IMR-90 (cell line): ENCODE measurements at regions not wholly inside any gene's neighbourhood (a gene's known extent, or its start where the extent isn't known, plus 50 kb on each side); places are given as distances from the start of the nearest gene placed in this dataset.

Experiments used
- ATAC-seq: fragments of 200-7000 bp; cut with Tn5 transposase; 2 replicates; pipeline ENCODE4 v1.9.1; 2020; ENCODE audit warnings: low read depth, mild to moderate bottlenecking, moderate library complexity
- BruUV-seq: library from RNA; stranded (reverse); fragments of 400-500 nt; replicated peaks from 2 replicates; lab custom pipeline; 2021; lab: Mats Ljungman, UMichigan
- CTCF ChIA-PET: fragments of 300-600 bp; formaldehyde crosslinking; extraction: SDS; loops from one replicate; lab custom pipeline; 2021; ENCODE audit warnings: antibody characterized with exemption; lab: Yijun Ruan, JAX
- POLR2A ChIA-PET: fragments of 300-600 bp; sonication (Branson Sonifier 250); formaldehyde crosslinking; loops from one replicate; lab custom pipeline; 2022; ENCODE audit warnings: antibody characterized with exemption; ENCODE audit not compliant: unreplicated experiment; lab: Charles Lee
- DNase-seq: peaks from one replicate; pipeline ENCODE4 v3.0.0; 2013
- H2AFZ ChIP-seq: replicated peaks from 2 replicates; pipeline ENCODE3; 2013; ENCODE audit warnings: low read length, mild to moderate bottlenecking; ENCODE audit not compliant: poor library complexity
- H2AK5ac ChIP-seq: 2 replicates; pipeline ENCODE4 v1.6.1; 2013; ENCODE audit warnings: low read depth, low read length, inconsistent platforms
- H2AK9ac ChIP-seq: replicated peaks from 2 replicates; pipeline ENCODE3; 2013; ENCODE audit warnings: mild to moderate bottlenecking, low read depth, low read length, moderate library complexity; ENCODE audit not compliant: poor library complexity
- H2BK120ac ChIP-seq: 2 replicates; pipeline ENCODE4 v1.6.1; 2013; ENCODE audit warnings: low read depth, low read length, inconsistent platforms
- H2BK15ac ChIP-seq: 3 replicates; pipeline ENCODE4 v1.6.1; 2013; ENCODE audit warnings: low read depth, low read length, inconsistent platforms
- H2BK20ac ChIP-seq: 2 replicates; pipeline ENCODE4 v1.6.1; 2013; ENCODE audit warnings: low read depth, mild to moderate bottlenecking, inconsistent platforms, low read length, moderate library complexity
- H2BK5ac ChIP-seq: 2 replicates; pipeline ENCODE4 v1.6.1; 2013; ENCODE audit warnings: mild to moderate bottlenecking, low read depth, low read length, inconsistent platforms; ENCODE audit not compliant: poor library complexity, severe bottlenecking
- H3K14ac ChIP-seq: replicated peaks from 2 replicates; pipeline ENCODE4 v1.6.1; 2013; ENCODE audit warnings: low read depth, low read length, inconsistent platforms
- H3K18ac ChIP-seq: 2 replicates; pipeline ENCODE4 v1.6.1; 2013; ENCODE audit warnings: low read depth, low read length, control low read depth
- H3K23ac ChIP-seq: 2 replicates; pipeline ENCODE4 v1.6.1; 2013; ENCODE audit warnings: low read depth, low read length, inconsistent platforms
- H3K27ac ChIP-seq: 2 replicates; pipeline ENCODE4 v1.5.1; 2013; ENCODE audit warnings: mild to moderate bottlenecking, control low read depth, low read length; ENCODE audit not compliant: insufficient read depth
- H3K27me3 ChIP-seq: 2 replicates; pipeline ENCODE4 v1.6.1; 2013; ENCODE audit warnings: low read length; ENCODE audit not compliant: control insufficient read depth, insufficient read depth
- H3K36me3 ChIP-seq: 2 replicates; pipeline ENCODE4 v1.6.1; 2013; ENCODE audit warnings: low read length, mixed read lengths; ENCODE audit not compliant: control insufficient read depth, insufficient read depth
- H3K4ac ChIP-seq: 2 replicates; pipeline ENCODE4 v1.6.1; 2013; ENCODE audit warnings: low read depth, low read length, inconsistent platforms
- H3K4me1 ChIP-seq: 2 replicates; pipeline ENCODE4 v1.6.1; 2013; ENCODE audit warnings: low read length, mixed read lengths; ENCODE audit not compliant: control insufficient read depth, insufficient read depth
- H3K4me2 ChIP-seq: 2 replicates; pipeline ENCODE4 v1.6.1; 2013; ENCODE audit warnings: low read depth, mild to moderate bottlenecking, control low read depth, low read length, moderate library complexity
- H3K4me3 ChIP-seq: 2 replicates; pipeline ENCODE4 v1.5.1; 2013; ENCODE audit warnings: low read depth, mild to moderate bottlenecking, control low read depth, low read length, moderate library complexity; ENCODE audit not compliant: insufficient read depth
- H3K56ac ChIP-seq: 2 replicates; pipeline ENCODE4 v1.6.1; 2013; ENCODE audit warnings: low read length, inconsistent platforms; ENCODE audit not compliant: insufficient read depth; ENCODE audit errors: extremely low read depth
- H3K79me1 ChIP-seq, 2 experiments: 2 replicates each; pipeline ENCODE4 v1.6.1; 2013; ENCODE audit warnings: low read length in 2 of 2, inconsistent platforms in 1 of 2, low read depth in 1 of 2
- H3K9ac ChIP-seq: 2 replicates; pipeline ENCODE4 v1.6.1; 2013; ENCODE audit warnings: low read depth, low read length, control low read depth
- H3K9me1 ChIP-seq: 2 replicates; pipeline ENCODE4 v1.6.1; 2013; ENCODE audit warnings: low read length, inconsistent platforms; ENCODE audit not compliant: insufficient read depth
- H3K9me3 ChIP-seq: 2 replicates; pipeline ENCODE4 v1.6.1; 2013; ENCODE audit warnings: low read length; ENCODE audit not compliant: control insufficient read depth, insufficient read depth
- H4K20me1 ChIP-seq: 2 replicates; pipeline ENCODE4 v1.6.1; 2013; ENCODE audit warnings: low read length, inconsistent platforms; ENCODE audit not compliant: insufficient read depth
- H4K5ac ChIP-seq: 2 replicates; pipeline ENCODE4 v1.6.1; 2013; ENCODE audit warnings: mild to moderate bottlenecking, low read depth, low read length, control low read depth
- H4K8ac ChIP-seq, 2 experiments: 2 replicates each; pipeline ENCODE4 v1.6.1; 2013; ENCODE audit warnings: low read depth in 2 of 2, low read length in 2 of 2, control low read depth in 1 of 2, inconsistent platforms in 1 of 2
- H4K91ac ChIP-seq: 2 replicates; pipeline ENCODE4 v1.6.1; 2013; ENCODE audit warnings: low read depth, low read length, inconsistent platforms; ENCODE audit not compliant: insufficient read depth
- CHD1 ChIP-seq: IDR thresholded peaks from 2 replicates; pipeline ENCODE4 v1.6.1; 2012; ENCODE audit warnings: low read depth, low read length, improper control_type of control experiment
- MAFK ChIP-seq: IDR thresholded peaks from 2 replicates; pipeline ENCODE4 v1.6.1; 2012; ENCODE audit warnings: low read depth, low read length, improper control_type of control experiment
- NFE2L2 ChIP-seq: fragments of 150-350 bp; IDR thresholded peaks from 2 replicates; pipeline ENCODE4 v1.6.1; 2016; ENCODE audit warnings: low read depth, mild to moderate bottlenecking, low read length
- RFX5 ChIP-seq: IDR thresholded peaks from 2 replicates; pipeline ENCODE4 v1.8.0; 2012; ENCODE audit warnings: low read depth, mild to moderate bottlenecking, low read length, moderate library complexity
- USF2 ChIP-seq: fragments of 150-350 bp; IDR thresholded peaks from 2 replicates; pipeline ENCODE4 v1.6.1; 2017; ENCODE audit warnings: mild to moderate bottlenecking, antibody characterized with exemption, low read length, low read depth
- whole genome bisulfite sequencing, 2 experiments: methylation state at CpG; one replicate each; pipeline versions ENCODE4 v1.1.5 to v1.1.7; 2013; ENCODE audit warnings: missing lambda C conversion rate in 2 of 2; ENCODE audit not compliant: insufficient read length in 1 of 2; ENCODE audit errors: extremely low coverage in 2 of 2; 5-methylcytosine and 5-hydroxymethylcytosine counted together
- dilution Hi-C: fragments of 300-500 bp; cut with HindIII; formaldehyde crosslinking; loops from one replicate; pipeline ENCODE4 v1.14.3; 2018; ENCODE audit warnings: low sequenced_read_pairs; ENCODE audit not compliant: unreplicated experiment
- in situ Hi-C: fragments of 300-500 bp; cut with MboI; formaldehyde crosslinking; loops from 3 replicates; pipeline ENCODE4 v1.14.3; 2019; ENCODE audit warnings: low sequenced_read_pairs, inconsistent platforms, mixed read lengths
- intact Hi-C: fragments of 100-400 bp; cut with micrococcal nuclease; formaldehyde crosslinking; loops from 2 replicates; pipeline ENCODE4 v1.10.0; 2022

- no peak overlapping the region for H3K27ac ChIP-seq
- intact Hi-C loops (no loop called here), in situ Hi-C loops (no loop called here), dilution Hi-C loops (no loop called here)
- ChIA-PET POLR2A (no interaction called here), CTCF (no interaction called here)
- no peak overlapping the region for H3K56ac ChIP-seq
- no peak overlapping the region for H2BK120ac ChIP-seq
- no peak overlapping the region for H2BK15ac ChIP-seq
- no peak overlapping the region for H3K9ac ChIP-seq
- H2AFZ ChIP-seq: no peak overlapping the region
- no peak overlapping the region for H2AK5ac ChIP-seq
- H2BK20ac ChIP-seq: no peak overlapping the region
- no peak overlapping the region for H2AK9ac ChIP-seq
- no peak overlapping the region for H3K4me3 ChIP-seq
- no peaks in the 10 kb centered on the region for H3K4me1 ChIP-seq
- BruUV-seq: no TSS peak
- no peak overlapping the region for H4K91ac ChIP-seq
- no peaks in the 10 kb centered on the region for H3K79me1 ChIP-seq
- no peak overlapping the region for H4K8ac ChIP-seq
- H3K14ac ChIP-seq: no peak overlapping the region
- ATAC-seq: no peak
- no peak overlapping the region for H4K5ac ChIP-seq
- no peak overlapping the region for H3K23ac ChIP-seq
- TF ChIP-seq CHD1: no peak
- TF ChIP-seq RFX5: no peak
- no peak for TF ChIP-seq MAFK
- TF ChIP-seq NFE2L2: no peak
- no peak for TF ChIP-seq USF2
- H3K9me3 ChIP-seq: no peaks in the 10 kb centered on the region
- no peaks in the 10 kb centered on the region for H3K36me3 ChIP-seq
- no peak overlapping the region for H2BK5ac ChIP-seq
- H4K20me1 ChIP-seq: no peaks in the 10 kb centered on the region
- H3K4ac ChIP-seq: no peak overlapping the region
- H3K9me1 ChIP-seq: no peaks in the 10 kb centered on the region
- no peak overlapping the region for H3K4me2 ChIP-seq
- H3K18ac ChIP-seq: no peak overlapping the region
- no CpG with 5 or more reads among the region's 1 CpG for whole genome bisulfite sequencing, 2 experiments
- no peak for DNase-seq
- no peaks in the 10 kb centered on the region for H3K27me3 ChIP-seq
These were observed 60.0 kb upstream of the TNR start for GRCh38 chr1:175803413-175803812.
